Heart right ventricle (tissue), 16 donors: ENCODE measurements at regions not wholly inside any gene's neighbourhood (a gene's known extent, or its start where the extent isn't known, plus 50 kb on each side); places are given as distances from the start of the nearest gene placed in this dataset.

ENCODE experiments used
- ATAC-seq, 8 donors: fragments of 200-7000 bp; cut with Tn5 transposase; one replicate each; pipeline ENCODE4 v1.9.1; 2020; ENCODE audit warnings: mild to moderate bottlenecking in 8 of 8, moderate library complexity in 8 of 8, moderate number of reproducible peaks in 1 of 8
- DNase-seq, 2 donors: peaks; one replicate each; pipeline ENCODE4 v3.0.0-alpha.2; 2020
- H3K27ac ChIP-seq, 10 donors: fragments of 200-600 bp; sonication (generic) in 2 of 10; one replicate each; pipeline versions ENCODE4 v1.5.0 to v1.8.0; 2020 to 2022; ENCODE audit warnings: mild to moderate bottlenecking in 3 of 10
- H3K27me3 ChIP-seq, 7 donors: fragments of 200-600 bp; one replicate each; pipeline ENCODE4 v1.8.0; 2021 to 2022; ENCODE audit warnings: mild to moderate bottlenecking in 2 of 7
- H3K36me3 ChIP-seq, 9 donors: fragments of 200-600 bp; sonication (generic) in 1 of 9; one replicate each; pipeline versions ENCODE4 v1.5.0 to v1.8.0; 2020 to 2022; ENCODE audit warnings: mild to moderate bottlenecking in 2 of 9
- H3K4me1 ChIP-seq, 9 donors: fragments of 200-600 bp; sonication (generic) in 1 of 9; one replicate each; pipeline versions ENCODE4 v1.5.0 to v1.8.0; 2020 to 2022; ENCODE audit warnings: mild to moderate bottlenecking in 4 of 9
- H3K4me3 ChIP-seq, 10 donors: fragments of 200-600 bp; sonication (generic) in 2 of 10; one replicate each; pipeline versions ENCODE4 v1.5.0 to v1.8.0; 2020 to 2022; ENCODE audit warnings: mild to moderate bottlenecking in 7 of 10, moderate library complexity in 2 of 10
- H3K9me3 ChIP-seq, 11 donors: fragments of 200-600 bp in 10 of 11; sonication (generic) in 2 of 11; one replicate each; pipeline versions ENCODE4 v1.5.0 to v1.8.0; 2013 to 2022; ENCODE audit warnings: mild to moderate bottlenecking in 2 of 11, control low read depth in 1 of 11, moderate library complexity in 1 of 11
- CTCF ChIP-seq, 9 donors: fragments of 200-600 bp; sonication (generic) in 2 of 9; IDR thresholded peaks; one replicate each; pipeline versions ENCODE4 v1.5.0 to v1.8.0; 2021 to 2022; ENCODE audit warnings: antibody characterized with exemption in 9 of 9, mild to moderate bottlenecking in 5 of 9, moderate library complexity in 1 of 9
- WGBS, 2 donors: extraction: QIAGEN DNeasy Blood & Tissue Kit; methylation state at CpG; one replicate each; pipeline ENCODE4 v1.1.7; 2013; ENCODE audit warnings: inconsistent platforms in 1 of 2; 5-methylcytosine and 5-hydroxymethylcytosine counted together
- intact Hi-C, 10 donors: fragments of 100-400 bp; cut with DNase I; formaldehyde crosslinking; loops; one replicate each; pipeline versions ENCODE4 v1.11.1 to v1.14.2; 2022
- donor health status: Arrhythmogenic right ventricular cardiomyopathy.
- donor health status: ischemic (EF 13 %, LVEDD 7.1; RV severe dilation, severe dysfunction).
- donor health status: healthy with polysubstance abuse.
- donor health status: DM: no; HTN: yes; CAD: no.
- donor health status: DM: no; HTN: no; CAD: no.
- donor health status: ischemic (EF 25% LVEDD 6.9; RV normal size, moderate dysfunction).
- donor health status: ischemic (EF 25% LVEDD 5.7; RV mildly dilated, moderate dysfunction).
- donor health status: healthy.
- donor health status: DM: yes; HTN: yes; CAD: no.
- donor health status: Ischemic cardiomyopathy.
- donor health status: ischemic (EF 35%, LVEDD 5.7; RV mildly dilated, moderate dysfunction).
- donor health status: nonischemic (EF 11% LVEDD 7.7; RV severe dilation, severe dysfunction).
- donor health status: DM: yes; HTN: yes; CAD: no.
- donor health status: PGD.
- donor health status: ischemic (EF 29% LVEDD 5.4; RV normal size, mild dysfunction).
- donor health status: nonischemic (EF 23%, LVEDD 6.1; RV moderate dilation, normal function).

GRCh38 chr5:60295423-60295822 is 401.9 kb upstream of the PDE4D start:
- peaks cover 0 to 10% (median 0%) of the 10 kb centered on the region in 11 donors for H3K9me3 ChIP-seq
- intact Hi-C loops: loop anchor here in 6 of 10 donors (5.0 to 10.0 kb wide), 4 partner anchors 289 to 359 kb away; no protein-coding TSS in a partner anchor
- no peaks in the 10 kb centered on the region for H3K36me3 ChIP-seq
- H3K4me3 ChIP-seq: no peak overlapping the region
- no peaks in the 10 kb centered on the region for H3K27me3 ChIP-seq
- 0 to 1% methylated on average over 2 of the region's 2 CpGs for WGBS, 2 donors
- peak in 8 of 9 donors; percentile 11 to 63 (median 45) for TF ChIP-seq CTCF (IDR thresholded peaks at IDR 0.05)
- no peaks in the 10 kb centered on the region for H3K4me1 ChIP-seq
- no peak overlapping the region for H3K27ac ChIP-seq
- DNase-seq: peak in 1 of 2 donors; percentile 12
- peak in 1 of 8 donors; percentile 58 for ATAC-seq

GRCh38 chr5:60293518-60293917 is 400.0 kb upstream of the PDE4D start:
- Histone ChIP-seq H3K36me3 (no peaks in the 10 kb centered on the region), H3K27me3 (no peaks in the 10 kb centered on the region), H3K27ac (no peak overlapping the region), H3K4me3 (no peak overlapping the region), H3K9me3 (peaks cover 0 to 2% (median 0%) of the 10 kb centered on the region in 11 donors), H3K4me1 (no peaks in the 10 kb centered on the region)
- 76 to 85% methylated on average over 2 of the region's 2 CpGs for WGBS, 2 donors
- DNase-seq (no peak), ATAC-seq (no peak)
- no peak for TF ChIP-seq CTCF (IDR thresholded peaks at IDR 0.05)
- intact Hi-C loops: loop anchor here in 4 of 10 donors (10.0 kb wide), 3 partner anchors 291 to 361 kb away; no protein-coding TSS in a partner anchor

- ATAC-seq (no peak), DNase-seq (peak in 1 of 2 donors; percentile 19)
- Histone ChIP-seq H3K4me3 (no peak overlapping the region), H3K9me3 (no peaks in the 10 kb centered on the region), H3K27ac (no peak overlapping the region), H3K36me3 (no peaks in the 10 kb centered on the region), H3K4me1 (no peaks in the 10 kb centered on the region), H3K27me3 (no peaks in the 10 kb centered on the region)
- intact Hi-C loops: loop anchor here in 2 of 10 donors (5.0 to 10.0 kb wide), 2 partner anchors 472 to 475 kb away; no protein-coding TSS in a partner anchor
- peak in 8 of 9 donors; percentile 9 to 70 (median 30) for TF ChIP-seq CTCF (IDR thresholded peaks at IDR 0.05)
- 33 to 39% methylated on average over 5 of the region's 5 CpGs for WGBS, 2 donors
These were observed 393.7 kb upstream of the PDE4D start for GRCh38 chr5:60287174-60287771.

- no peak for DNase-seq
- Histone ChIP-seq H3K4me1 (no peaks in the 10 kb centered on the region), H3K4me3 (no peak overlapping the region), H3K27ac (no peak overlapping the region), H3K9me3 (no peaks in the 10 kb centered on the region), H3K27me3 (no peaks in the 10 kb centered on the region), H3K36me3 (no peaks in the 10 kb centered on the region)
- no peak for TF ChIP-seq CTCF (IDR thresholded peaks at IDR 0.05)
- intact Hi-C loops: loop anchor here in 2 of 10 donors (5.0 to 10.0 kb wide), 2 partner anchors 471 to 474 kb away; no protein-coding TSS in a partner anchor
- no peak for ATAC-seq
- 88 to 90% methylated on average over 5 of the region's 5 CpGs for WGBS, 2 donors
These were observed 392.4 kb upstream of the PDE4D start for GRCh38 chr5:60285910-60286309.
